GM19468 (cell line): ENCODE measurements at regions not wholly inside any gene's neighbourhood (a gene's known extent, or its start where the extent isn't known, plus 50 kb on each side); places are given as distances from the start of the nearest gene placed in this dataset.

Experiments
- ATAC-seq: cut with Tn5 transposase; IDR thresholded peaks from one replicate; pipeline ENCODE4 v1.9.1; 2021; ENCODE audit warnings: mild to moderate bottlenecking, moderate library complexity, moderate number of reproducible peaks; ENCODE audit not compliant: unreplicated experiment; ENCODE audit errors: extremely low read depth

GRCh38 chr4:188511431-188511830 is 372.2 kb downstream of the TRIML1 start:
- ATAC-seq, result no peak

- ATAC-seq, result no peak
These were observed 393.5 kb downstream of the TRIML1 start for GRCh38 chr4:188532751-188533150.

GRCh38 chr4:188534297-188534696 is 395.1 kb downstream of the TRIML1 start:
- ATAC-seq, result no peak

- no peak for ATAC-seq
These were observed 395.7 kb downstream of the TRIML1 start for GRCh38 chr4:188534917-188535316.

GRCh38 chr4:188536826-188537225 is 397.6 kb downstream of the TRIML1 start:
- no peak for ATAC-seq

GRCh38 chr4:188550296-188550695 is 411.1 kb downstream of the TRIML1 start:
- no peak for ATAC-seq

- no peak for ATAC-seq
These were observed 411.9 kb downstream of the TRIML1 start for GRCh38 chr4:188551156-188551555.

- ATAC-seq, result no peak
These were observed 413.6 kb downstream of the TRIML1 start for GRCh38 chr4:188552741-188553275.

GRCh38 chr4:188554413-188554812 is 415.2 kb downstream of the TRIML1 start:
- ATAC-seq, result no peak

- no peak for ATAC-seq
These were observed 433.9 kb downstream of the TRIML1 start for GRCh38 chr4:188573104-188573503.

- ATAC-seq, result no peak
These were observed 439.4 kb downstream of the TRIML1 start for GRCh38 chr4:188578657-188579056.

- no peak for ATAC-seq
These were observed 456.8 kb downstream of the TRIML1 start for GRCh38 chr4:188596021-188596420.

- no peak for ATAC-seq
These were observed 464.4 kb downstream of the TRIML1 start for GRCh38 chr4:188603646-188604045.

- no peak for ATAC-seq
These were observed 467.4 kb downstream of the TRIML1 start for GRCh38 chr4:188606635-188607034.

- ATAC-seq, result no peak
These were observed 471.9 kb downstream of the TRIML1 start for GRCh38 chr4:188611143-188611542.

- ATAC-seq, result no peak
These were observed 473.4 kb downstream of the TRIML1 start for GRCh38 chr4:188612659-188613058.

GRCh38 chr4:188613976-188614375 is 474.7 kb downstream of the TRIML1 start:
- ATAC-seq, result no peak

GRCh38 chr4:188619456-188620149 is 480.4 kb downstream of the TRIML1 start:
- ATAC-seq, result no peak

- ATAC-seq, result no peak
These were observed 481.4 kb downstream of the TRIML1 start for GRCh38 chr4:188620608-188621007.

- no peak for ATAC-seq
These were observed 484.1 kb downstream of the TRIML1 start for GRCh38 chr4:188623314-188623854.

- no peak for ATAC-seq
These were observed 485.1 kb downstream of the TRIML1 start for GRCh38 chr4:188624370-188624769.

- ATAC-seq, result no peak
These were observed 488.7 kb downstream of the TRIML1 start for GRCh38 chr4:188627892-188628291.
